Stimulated activated CD4-positive, alpha-beta T cell treated with anti-CD3 and anti-CD28 coated beads, Interleukin-12 subunit alpha, Interleukin-12 subunit beta, amount 100 ng/mL, for 4 hours (primary cell): ENCODE measurements at regions not wholly inside any gene's neighbourhood (a gene's known extent, or its start where the extent isn't known, plus 50 kb on each side); places are given as distances from the start of the nearest gene placed in this dataset.
A peak's percentile ranks its signal among the peaks of the same experiment; 100 is the strongest.

ENCODE experiments used
- DNase-seq: peaks from one replicate; pipeline ENCODE4 v3.0.0-alpha.2; 2020

DNA sequence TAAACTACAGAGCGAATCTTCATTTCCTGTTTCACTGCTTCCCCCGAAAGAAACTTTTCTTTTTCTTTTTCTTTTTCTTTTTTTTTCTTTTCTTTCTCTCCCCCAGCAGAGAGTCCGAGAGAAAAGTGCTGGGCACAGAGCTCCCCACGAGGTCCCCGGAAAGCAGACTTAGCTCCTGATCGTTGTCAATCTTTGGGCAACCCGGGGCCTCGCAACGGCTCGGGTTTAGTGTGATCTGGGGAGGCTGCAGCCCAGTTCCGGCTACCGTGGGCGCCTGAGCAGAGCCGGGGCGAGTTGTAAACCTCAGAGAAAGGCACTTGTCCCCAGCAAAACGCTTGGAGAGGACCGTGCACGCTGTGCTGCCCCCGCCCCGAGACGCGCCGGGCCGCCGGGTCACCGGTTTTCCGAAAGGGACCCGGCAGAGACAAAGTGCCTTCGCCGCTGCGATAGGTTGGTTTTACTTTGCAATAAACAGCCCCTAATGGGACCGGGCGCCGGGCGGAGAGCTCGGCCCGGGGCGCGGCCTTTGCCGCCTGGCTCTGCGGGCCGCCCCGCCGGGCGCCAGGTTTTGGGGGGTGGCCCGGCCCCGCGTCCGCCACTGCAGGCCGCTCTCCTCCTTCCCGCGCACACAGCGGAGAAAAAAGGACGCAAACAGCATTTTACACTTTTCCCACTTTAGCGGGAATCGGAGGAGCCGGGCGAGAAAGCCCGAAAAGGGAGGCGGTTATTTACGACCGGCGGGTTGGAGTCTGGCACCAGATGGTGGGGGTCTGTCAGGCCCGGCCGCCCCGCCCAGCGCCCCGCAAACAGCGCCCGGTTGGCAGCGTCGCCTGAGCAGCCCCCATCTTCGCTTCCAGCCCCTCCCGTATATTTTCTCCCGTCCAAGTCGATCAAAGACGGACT is 136.0 kb downstream of the INSIG2 start:
- DNase-seq = peak; percentile 25

DNA sequence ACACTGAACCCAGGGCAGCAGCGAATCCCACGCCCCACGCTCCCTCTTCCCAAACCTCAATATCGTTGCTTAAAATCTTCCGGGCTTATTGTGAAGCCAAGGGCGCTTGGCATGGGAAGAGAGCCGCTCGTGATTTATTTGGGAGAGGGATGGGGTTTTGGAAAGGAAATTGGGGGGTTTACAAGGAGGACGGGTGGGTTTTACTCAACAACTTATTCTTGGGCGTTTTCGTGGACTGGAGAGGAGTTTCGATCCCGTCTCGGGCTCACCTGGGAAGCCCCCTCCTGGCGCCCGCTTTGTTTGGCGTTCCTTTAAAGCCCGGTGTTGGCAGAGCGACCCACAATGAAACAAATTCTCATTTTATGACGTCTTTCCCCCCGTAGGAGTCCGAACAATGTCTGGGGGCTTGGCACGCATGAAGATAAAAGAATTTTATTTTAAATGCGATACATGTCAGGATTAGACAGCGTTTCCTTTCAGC is 135.3 kb downstream of the INSIG2 start:
- no peak for DNase-seq

DNA sequence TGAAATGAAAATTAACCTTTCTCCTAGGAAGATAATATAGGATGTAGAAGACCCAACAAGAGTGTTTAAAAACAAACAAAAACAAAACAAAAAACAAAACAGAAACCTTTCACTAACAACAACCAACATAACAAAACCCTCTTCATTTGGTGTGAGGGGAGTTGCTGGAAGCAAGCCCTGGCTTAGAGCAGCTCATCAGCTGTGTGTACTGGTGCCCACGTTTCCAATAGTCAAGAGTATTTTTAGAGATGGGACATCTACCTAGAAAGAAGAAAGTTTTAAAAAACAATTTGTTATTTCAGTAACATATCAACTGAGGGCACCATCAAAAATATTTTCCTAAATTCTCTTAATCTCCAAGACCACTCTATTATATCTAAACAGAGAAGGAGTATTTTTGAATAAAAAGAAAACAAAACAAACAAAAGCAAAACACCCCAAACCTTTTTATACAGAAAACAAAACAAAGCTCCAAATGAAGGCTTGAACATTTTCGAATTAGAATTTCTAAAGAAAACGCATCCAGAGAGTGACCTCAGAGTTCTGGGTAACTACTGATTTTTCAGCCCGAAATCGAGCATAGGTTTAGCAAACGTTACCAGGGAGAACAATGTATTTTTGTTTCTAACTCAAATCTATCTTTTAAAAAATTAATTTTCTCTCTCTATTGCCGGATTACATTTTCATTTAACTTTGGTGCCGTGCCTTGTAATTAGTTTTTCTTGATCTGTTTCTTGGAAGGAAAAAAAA is 134.6 kb downstream of the INSIG2 start:
- DNase-seq = no peak

DNA sequence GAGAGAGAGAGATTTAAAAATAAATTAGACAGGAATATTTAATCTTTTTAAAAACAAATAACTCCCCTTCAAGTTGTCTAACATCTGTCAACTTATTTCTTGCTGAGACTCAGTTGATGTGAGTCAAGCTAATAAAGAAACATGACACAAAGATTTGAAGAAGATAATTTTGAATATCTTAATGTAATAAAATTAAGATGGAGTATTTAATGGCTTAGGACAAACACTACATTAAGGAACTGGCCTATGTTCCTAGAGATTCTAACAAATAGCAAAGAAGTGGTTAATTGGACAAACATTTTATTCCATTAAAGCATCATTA is 134.0 kb downstream of the INSIG2 start:
- DNase-seq = no peak

- DNase-seq = no peak
Observed at GRCh38 chr2:118221536-118222272, 133.4 kb downstream of the INSIG2 start.

DNA sequence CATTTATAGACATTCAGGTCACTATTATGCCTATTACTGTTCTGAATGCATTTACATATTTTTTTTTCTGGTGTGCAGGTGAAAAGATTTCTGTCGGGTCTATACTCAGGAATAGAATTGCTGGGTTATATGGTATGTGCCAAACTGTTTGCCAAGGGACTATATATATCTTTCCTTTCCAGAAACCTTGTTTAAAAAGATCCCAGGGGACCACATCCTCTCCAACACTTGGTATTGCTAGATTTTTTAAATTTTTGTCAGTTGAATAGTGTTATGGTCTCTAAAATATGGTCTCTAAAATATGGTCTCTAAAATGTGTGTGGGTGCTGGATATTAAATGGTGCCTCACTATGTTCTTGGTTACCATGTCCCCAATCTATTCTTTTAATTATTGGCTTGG is 131.3 kb downstream of the INSIG2 start:
- no peak for DNase-seq

GRCh38 chr2:118216224-118216623 is 128.0 kb downstream of the INSIG2 start:
- no peak for DNase-seq

- DNase-seq = no peak
Observed at GRCh38 chr2:118209727-118210126, 121.5 kb downstream of the INSIG2 start.

GRCh38 chr2:118207889-118208288 is 119.6 kb downstream of the INSIG2 start:
- DNase-seq = no peak

DNA sequence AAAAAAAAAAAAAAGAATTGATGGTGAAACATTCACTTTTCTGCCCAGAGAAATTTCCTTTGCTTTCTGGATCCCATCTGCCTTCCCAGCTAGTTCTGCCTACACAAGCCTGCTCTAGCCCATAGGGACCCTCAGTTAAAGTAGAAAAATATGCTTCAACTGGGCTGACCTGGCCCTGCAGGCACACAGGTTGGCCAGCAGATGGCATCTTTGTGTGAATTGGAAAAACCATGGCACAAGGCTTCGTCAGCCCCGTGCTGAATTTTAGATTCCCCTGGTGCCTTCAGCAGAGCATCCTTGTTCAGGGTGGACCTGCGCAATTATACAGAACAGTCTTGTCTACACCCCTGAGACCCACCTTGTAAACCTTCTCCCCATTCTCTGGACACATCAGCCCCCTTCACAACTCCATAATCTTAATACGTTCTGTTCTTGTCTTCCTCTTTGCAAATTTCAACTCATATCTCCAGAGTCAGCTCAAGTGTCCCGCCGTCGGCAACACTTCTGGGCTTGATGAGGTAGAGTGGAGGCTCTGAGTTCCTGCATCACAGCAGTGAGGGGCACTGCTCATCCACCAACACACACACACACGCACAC is 114.5 kb downstream of the INSIG2 start:
- peak; percentile 41 for DNase-seq

- no peak for DNase-seq
Observed at GRCh38 chr2:118198268-118198667, 110.0 kb downstream of the INSIG2 start.

- no peak for DNase-seq
Observed at GRCh38 chr2:118197011-118197675, 108.9 kb downstream of the INSIG2 start.

DNA sequence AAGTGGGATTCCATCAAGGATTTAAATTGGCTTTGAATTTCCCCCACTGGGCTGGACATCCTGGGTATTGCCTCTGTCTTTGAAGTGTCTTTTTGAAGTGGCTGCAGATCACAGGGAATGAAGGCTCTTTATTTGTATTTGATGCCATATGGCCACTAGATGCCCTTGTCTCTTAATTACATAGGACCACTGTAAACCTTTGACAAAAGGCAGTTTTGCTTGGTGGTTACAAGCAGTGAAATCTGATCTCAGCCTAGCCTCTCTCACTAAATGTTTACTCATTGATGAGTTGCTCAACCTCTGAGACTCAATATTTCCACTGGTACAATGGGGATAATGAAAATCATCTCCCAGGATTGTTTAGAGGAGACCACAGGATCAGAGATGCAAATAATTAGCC is 102.2 kb downstream of the INSIG2 start:
- DNase-seq = no peak

DNA sequence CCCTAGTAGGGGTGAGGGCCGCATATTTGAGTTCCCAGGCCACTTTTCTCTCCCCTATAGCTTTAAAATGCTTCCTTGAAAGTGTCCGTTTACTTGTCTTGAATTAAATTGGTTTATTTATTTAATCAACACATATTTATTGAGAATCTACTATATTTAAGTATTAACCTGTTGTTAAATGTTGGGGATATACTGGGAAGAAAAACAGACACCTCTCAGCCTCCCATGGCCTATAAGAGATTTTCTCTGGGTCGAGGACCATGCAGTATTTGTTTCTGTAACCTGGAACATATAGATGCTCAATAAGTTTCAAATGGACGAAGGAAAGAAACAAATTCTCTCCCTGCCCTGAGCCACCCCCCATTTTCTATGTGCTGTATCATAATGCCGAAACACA is 98.6 kb downstream of the INSIG2 start:
- no peak for DNase-seq

DNA sequence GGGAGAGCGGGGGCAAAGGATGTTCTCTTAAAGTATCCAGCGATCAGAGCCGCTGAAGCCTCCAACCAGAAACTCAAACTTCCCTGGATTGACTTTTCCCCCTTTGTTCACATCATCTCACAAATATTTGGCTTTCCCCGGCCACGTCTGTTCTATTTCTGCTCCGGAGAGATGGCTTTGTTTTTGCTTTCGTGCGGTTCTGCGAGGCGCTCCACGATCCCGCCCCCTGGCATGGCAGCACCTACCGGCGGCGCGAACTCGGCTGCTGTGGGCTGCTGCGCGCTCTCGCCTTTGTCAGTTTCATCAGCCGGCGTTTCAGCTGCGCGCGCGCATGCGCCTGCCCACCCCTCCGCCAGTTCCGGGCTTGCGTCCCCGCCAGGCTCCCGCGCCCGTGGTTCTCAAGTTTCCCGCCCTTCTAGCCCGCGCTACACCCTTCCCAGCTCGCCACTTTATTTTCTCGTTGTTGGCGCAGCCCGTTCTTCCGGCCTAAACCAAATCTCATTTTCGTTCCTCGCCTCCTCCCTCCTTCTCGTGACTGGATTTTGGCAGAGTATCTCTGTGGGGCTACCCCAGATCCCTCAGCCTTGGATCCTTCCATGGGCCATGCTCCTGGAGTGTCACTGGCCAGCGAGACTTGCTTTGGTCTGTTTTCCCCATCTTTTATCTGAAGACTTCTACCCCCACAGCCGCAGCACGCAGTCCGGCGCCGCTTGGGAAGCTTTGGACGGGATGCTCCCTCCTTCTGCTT is 98.0 kb downstream of the INSIG2 start:
- peak; percentile 82 for DNase-seq

- DNase-seq = peak; percentile 41
Observed at GRCh38 chr2:118185210-118186109, 97.2 kb downstream of the INSIG2 start.

GRCh38 chr2:118183381-118183780 is 95.1 kb downstream of the INSIG2 start:
- no peak for DNase-seq

DNA sequence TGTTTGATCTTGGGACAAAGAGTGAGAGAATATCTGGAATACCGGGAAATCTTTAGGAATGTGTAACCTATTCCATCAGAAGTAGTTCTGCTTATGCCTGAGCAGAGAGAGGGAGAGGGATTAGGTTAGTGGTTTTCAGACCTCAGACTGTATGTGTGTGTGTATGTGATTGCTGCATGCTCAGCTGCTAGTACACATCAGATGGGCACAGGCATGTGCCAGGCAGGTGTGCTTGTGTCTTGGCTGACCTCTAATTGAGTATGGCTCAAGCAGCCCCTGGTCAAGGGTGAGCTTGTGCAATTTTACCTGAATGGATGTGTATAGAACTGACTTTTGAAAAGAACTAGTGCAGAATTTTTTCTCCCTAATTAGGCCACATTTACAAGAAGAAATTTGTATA is 91.2 kb downstream of the INSIG2 start:
- DNase-seq = no peak

DNA sequence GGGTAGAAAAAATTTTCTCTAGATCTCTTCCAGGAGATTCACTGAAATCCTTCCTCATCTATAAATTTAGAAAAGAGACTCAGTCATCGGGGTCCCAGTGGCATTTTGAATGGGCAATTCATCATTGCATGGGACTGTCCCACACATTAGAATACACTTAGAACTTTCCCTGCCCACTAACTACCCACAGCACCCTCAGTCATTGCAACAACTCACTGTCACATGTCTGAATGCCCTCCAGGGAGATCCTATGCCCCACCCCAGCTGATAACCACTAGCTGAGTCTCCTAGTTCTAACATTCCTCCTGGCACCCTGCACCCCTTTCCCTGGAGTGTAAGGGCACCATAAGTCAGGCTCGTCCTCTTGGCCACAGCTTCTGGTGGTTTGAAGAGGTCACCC is 89.6 kb downstream of the INSIG2 start:
- no peak for DNase-seq

DNA sequence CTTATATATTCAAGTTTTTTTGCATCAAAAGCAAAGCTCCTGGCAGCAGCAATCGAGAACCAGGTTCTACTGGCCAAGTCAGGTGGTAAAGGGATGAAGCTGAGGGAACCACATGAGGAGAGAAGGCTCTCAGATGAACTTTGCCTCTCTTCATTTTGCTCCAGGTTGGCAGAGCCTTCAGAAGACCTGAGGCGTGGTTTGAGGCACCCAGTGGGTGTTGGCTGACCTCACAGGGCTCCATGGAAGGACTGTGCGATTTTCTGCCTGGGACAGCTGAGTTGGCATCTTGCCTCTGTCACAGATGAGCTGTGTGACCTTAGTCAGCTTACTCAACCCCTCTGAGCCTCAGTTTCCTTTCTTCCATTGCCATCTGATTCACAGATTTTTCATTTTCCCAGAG is 89.0 kb downstream of the INSIG2 start:
- DNase-seq = no peak

GRCh38 chr2:118176601-118177000 is 88.3 kb downstream of the INSIG2 start:
- no peak for DNase-seq
